GM21381 (cell line): ENCODE measurements at regions not wholly inside any gene's neighbourhood (a gene's known extent, or its start where the extent isn't known, plus 50 kb on each side); places are given as distances from the start of the nearest gene placed in this dataset.

Experiments used
- ATAC-seq: cut with Tn5 transposase; IDR thresholded peaks from one replicate; pipeline ENCODE4 v1.9.1; 2021; ENCODE audit warnings: mild to moderate bottlenecking, moderate library complexity; ENCODE audit not compliant: unreplicated experiment

DNA sequence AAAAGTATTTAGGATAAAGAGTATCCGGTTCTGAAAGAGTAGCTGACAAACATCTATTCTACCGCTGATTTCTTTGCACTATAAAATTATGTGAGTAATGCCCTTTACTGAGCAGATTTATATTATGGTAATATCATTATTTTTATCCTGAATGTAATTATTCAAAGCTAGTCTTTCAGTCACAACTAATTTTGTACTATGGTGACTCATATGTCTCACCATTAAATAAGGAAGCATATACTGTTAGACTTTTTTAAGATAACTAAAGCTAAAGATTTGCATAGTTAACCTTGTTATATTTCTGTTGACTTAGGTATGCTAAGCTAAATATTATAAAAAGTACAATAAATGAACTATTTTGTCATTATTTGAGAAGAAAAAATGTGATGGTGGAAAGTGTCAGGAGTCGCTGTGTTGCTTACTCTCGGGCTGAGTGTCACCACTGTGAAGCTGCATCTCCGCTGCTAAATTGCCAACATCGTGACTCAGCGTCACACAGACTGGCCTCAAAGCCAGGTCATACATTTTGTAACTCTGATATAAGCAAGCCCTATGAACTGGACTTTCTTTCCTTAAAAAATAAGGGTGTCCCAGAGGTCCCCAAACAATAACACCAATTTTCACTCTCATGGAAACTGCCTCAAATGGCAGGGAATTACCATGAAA lies 69.1 kb upstream of the SSTR1 start:
- no peak for ATAC-seq

DNA sequence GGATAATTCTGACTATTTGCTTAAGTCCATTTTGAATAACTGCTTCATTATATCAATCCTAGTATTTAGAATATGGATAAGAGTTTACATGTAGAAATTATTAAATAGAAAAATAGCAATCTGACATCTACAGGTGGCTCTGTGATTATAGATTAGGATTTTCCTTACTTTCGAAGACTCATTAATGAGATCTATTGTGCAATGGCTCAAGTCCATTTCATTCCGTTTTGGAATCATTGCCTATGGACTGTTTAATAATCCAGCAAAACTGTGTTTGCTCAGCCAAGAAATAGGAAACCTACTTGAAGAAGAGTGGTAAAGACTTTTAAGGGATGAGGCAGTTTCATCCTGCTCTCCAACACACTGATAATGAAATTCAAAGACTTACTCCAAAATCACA lies 67.8 kb upstream of the SSTR1 start:
- ATAC-seq = no peak

DNA sequence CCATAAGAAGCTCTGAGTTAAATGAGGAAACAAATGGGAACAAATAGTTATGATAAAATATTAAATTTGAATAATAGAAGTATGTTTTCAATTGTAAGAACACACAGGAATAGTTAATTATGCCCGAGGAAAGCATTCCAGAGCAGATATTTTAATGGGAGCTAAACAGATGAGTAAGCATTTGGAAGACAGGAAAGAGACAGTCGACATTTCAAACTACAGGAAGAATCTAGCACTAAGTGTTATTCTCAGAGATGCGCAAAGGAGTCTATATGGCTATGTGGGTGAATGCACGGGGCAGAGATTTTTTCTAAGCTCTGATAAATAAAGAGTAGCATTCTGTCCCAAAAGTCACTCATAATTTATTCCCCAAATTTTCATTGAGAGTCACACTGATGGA lies 64.5 kb upstream of the SSTR1 start:
- ATAC-seq = no peak

DNA sequence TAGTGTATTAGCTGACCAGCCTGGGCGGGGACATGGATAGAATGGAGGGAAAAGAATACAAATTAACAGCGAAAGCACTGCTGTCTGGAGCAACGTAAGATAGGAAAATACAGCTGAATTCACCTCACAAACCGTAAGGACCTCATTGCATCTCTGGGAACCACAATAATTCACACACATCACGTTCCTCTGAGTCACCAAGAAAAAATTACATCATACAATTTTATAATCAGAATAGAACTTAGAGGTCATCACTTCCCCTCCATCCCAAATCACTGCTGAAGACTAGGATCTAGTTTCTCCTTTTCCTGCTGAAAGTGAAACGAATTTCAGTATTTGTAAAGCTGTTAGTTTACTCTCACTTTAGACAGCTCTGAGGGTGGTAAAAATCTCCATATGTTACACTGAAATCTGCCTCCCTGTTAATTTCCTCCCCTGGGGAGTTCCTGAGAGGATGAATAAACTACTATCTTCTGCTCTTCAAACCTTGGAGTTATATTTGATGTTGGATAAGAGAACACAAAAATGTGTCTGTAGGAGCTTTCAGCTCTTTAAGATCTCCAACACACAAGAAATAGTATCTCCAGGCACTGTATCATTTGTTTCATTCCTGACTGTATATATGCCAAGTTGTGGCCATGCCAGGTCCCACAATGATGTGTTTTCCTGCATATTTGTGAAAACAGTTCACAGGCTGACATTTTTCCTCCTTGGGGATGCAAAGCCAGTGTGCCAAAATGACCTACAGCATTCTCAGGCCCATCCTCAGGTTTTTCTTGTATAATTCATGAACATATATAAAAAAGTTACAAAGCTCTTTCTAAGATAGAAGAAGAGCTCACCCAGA lies 63.8 kb upstream of the SSTR1 start:
- no peak for ATAC-seq

DNA sequence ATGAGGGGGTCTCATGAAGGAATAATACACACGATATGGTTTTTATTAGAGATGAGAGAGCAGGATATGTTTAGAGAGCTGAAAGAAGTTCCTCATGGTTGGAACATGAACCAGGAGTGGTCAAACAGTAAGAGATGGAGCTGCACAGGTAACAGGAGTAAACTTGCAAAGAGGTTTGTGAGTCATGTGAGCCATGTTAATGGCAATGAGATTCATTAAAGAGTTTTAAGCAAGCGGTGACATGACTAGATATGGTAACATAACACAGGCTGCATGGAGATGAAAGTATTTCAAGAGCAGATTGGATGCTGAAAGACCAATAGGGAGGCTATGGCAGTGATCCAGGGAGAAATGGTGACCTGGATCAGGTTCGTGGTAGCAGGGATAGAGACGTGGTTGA lies 62.6 kb upstream of the SSTR1 start:
- no peak for ATAC-seq

DNA sequence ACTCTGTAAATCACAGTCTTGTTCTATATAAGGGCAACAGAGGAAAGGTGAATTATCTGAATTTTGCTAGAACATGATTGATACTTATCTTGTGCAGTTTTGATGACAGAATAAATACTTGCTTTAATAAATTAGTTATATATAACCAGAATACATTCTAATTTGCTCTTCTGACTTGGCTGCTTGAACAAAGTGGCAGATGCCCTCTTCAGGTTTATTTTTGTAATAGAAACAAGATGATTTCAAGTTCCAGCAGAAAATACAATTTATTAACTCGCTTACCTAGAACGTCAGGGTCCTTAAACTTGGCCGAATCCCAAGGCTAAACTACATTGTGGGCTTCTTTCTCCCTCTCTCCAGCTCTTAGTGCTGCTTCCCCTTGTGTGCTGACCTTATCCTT lies 57.6 kb upstream of the SSTR1 start:
- ATAC-seq = no peak
